GM12892 (cell line): ENCODE measurements at regions not wholly inside any gene's neighbourhood (a gene's known extent, or its start where the extent isn't known, plus 50 kb on each side); places are given as distances from the start of the nearest gene placed in this dataset.

ENCODE experiments used
- POLR2A ChIP-seq: IDR thresholded peaks from 2 replicates; pipeline ENCODE4 v1.6.1; 2011; ENCODE audit warnings: low read depth, low read length, control low read depth
- POLR2AphosphoS5 ChIP-seq: IDR thresholded peaks from 2 replicates; pipeline ENCODE4 v1.6.1; 2011; ENCODE audit warnings: low read depth, low read length, control low read depth

GRCh38 chr13:40259899-40260298 lies 406.5 kb downstream of the FOXO1 start:
- TF ChIP-seq POLR2A, result no peak
- no peak for TF ChIP-seq POLR2AphosphoS5
